Astrocyte of the spinal cord (primary cell): ENCODE measurements at regions not wholly inside any gene's neighbourhood (a gene's known extent, or its start where the extent isn't known, plus 50 kb on each side); places are given as distances from the start of the nearest gene placed in this dataset.
A peak's percentile ranks its signal among the peaks of the same experiment; 100 is the strongest.

Source experiments
- DNase-seq: peaks from one replicate; pipeline ENCODE4 v3.0.0; 2011; ENCODE audit warnings: low read depth, low spot score
- H3K4me3 ChIP-seq: 2 replicates; pipeline ENCODE4 v1.5.1; 2011; ENCODE audit warnings: low read depth, mild to moderate bottlenecking, low read length, moderate library complexity
- CTCF ChIP-seq: IDR thresholded peaks from 2 replicates; pipeline ENCODE4 v1.5.1; 2012; ENCODE audit warnings: low read depth, mild to moderate bottlenecking, low read length, inconsistent platforms
- in situ Hi-C: cut with HindIII; loops from 2 replicates; pipeline ENCODE4 v1.10.0; 2017; ENCODE audit warnings: low sequenced_read_pairs

DNA sequence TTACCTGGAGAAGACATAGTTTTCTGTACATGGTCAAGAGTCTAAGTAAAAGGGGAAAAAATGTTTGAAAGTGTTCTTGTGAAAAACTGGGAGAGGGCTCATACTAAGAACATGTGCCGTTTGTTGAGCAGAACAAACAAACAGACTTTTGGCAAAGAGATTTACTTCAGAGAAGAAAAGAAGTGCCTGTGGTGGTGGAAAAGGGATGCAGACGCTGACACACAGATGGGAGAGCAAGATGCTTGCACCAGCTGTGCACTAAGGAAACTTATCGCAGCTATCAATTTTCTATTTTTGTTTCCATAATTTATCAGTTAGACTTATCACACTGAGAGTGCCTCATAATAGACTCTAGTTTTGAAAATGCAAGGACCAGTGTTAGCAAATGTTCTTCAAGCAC, 259.6 kb upstream of the PDZRN3 start:
- in situ Hi-C loops = no loop called here
- TF ChIP-seq CTCF = no peak
- H3K4me3 ChIP-seq = no peak overlapping the region
- DNase-seq = no peak

DNA sequence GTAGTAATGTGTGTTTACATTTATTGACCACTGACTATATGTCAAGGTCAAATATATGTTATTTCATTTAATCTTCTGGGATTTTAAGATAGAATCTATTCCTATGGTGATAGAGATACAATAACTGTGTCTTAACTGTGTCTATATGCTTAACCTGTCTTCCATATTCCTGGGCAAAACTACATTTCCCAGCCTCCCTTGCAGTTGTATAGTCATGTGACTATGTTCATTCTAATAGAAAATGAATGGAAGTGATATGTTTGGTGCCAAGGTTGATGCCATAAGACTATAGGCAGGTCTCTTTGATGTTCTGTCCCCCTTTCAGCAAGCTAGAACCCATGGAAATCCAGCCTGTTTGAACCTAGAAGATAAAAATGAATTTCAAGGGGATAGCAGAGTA, 258.8 kb upstream of the PDZRN3 start:
- no peak for DNase-seq
- TF ChIP-seq CTCF = no peak
- in situ Hi-C loops = no loop called here
- no peak overlapping the region for H3K4me3 ChIP-seq

DNA sequence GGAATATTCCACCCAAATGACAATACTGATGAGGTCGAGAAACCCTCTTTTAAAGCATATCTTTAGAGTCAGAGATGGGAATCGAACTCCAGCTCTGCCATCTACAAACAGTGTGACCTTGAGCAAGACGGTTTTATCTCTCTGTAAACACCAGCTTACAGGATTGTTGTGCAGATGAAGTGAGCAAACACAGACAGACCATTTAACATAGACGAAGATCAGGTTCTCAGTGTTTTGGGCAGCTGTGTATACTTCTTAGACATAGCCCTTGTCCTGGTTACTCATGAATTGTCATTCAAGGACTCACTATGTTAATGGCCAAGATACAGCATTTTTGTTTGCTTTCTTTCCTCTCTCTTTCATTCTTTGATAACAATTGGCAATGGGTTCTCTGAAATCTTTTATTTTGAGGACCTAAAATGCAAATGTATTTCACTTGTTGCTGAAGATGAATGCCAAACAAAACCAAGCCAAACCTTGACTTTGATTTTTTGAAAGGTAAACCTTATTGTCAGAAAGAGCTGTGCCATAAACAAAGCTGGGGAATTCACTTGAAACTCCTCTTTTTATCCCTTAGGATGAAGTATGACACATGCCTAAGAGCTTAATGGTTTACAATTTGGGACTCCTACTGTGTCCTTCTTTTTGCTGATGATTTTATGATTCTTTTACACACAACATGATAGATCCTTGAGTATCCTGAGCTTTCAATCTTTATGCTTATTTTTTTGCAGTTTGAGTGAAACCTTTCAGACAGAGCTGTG, 250.0 kb upstream of the PDZRN3 start:
- no peak for TF ChIP-seq CTCF
- in situ Hi-C loops = no loop called here
- DNase-seq = no peak

GRCh38 chr3:73874161-73874560, 249.4 kb upstream of the PDZRN3 start:
- in situ Hi-C loops = no loop called here
- TF ChIP-seq CTCF = no peak
- H3K4me3 ChIP-seq = no peak overlapping the region
- DNase-seq = no peak

More for the DNA sequence above, 250.0 kb upstream of the PDZRN3 start:
- H3K4me3 ChIP-seq = no peak overlapping the region

GRCh38 chr3:73868688-73869315, 244.1 kb upstream of the PDZRN3 start:
- DNase-seq = peak; percentile 44
- H3K4me3 ChIP-seq = no peak overlapping the region
- in situ Hi-C loops = no loop called here
- TF ChIP-seq CTCF = peak; percentile 61

- H3K4me3 ChIP-seq = no peak overlapping the region
- no peak for TF ChIP-seq CTCF
- in situ Hi-C loops = no loop called here
- DNase-seq = no peak
Measured at GRCh38 chr3:73867524-73867923, 242.8 kb upstream of the PDZRN3 start.
